ENCODE measurements at regions not wholly inside any gene's neighbourhood (a gene's known extent, or its start where the extent isn't known, plus 50 kb on each side); places are given as distances from the start of the nearest gene placed in this dataset.
A peak's percentile ranks its signal among the peaks of the same experiment; 100 is the strongest.

DNA sequence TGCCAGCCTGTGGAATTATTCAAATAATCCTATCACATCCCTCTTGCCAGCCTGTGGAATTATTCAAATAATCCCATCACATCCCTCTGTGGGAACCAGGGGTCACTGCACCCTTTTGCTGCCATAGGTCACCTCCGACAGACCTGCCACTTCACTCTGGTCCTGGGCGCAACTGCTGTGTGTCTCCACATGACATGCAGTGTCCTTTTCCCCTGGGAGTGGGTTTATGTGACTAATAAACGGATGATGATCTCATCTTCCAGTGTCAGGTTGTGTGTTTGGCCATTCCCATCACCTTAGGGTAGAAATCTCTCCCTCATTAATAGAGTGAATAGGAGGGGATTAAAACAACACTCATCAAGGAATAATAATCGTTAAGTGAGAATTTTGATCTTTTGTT lies 603.6 kb upstream of the NR2F2 start:
- H3K4me1 ChIP-seq (ENCODE audit: control insufficient read depth, extremely low read depth, insufficient read depth, low read length), result no peaks in the 10 kb centered on the region
- no peaks in the 10 kb centered on the region for H3K9me3 ChIP-seq (ENCODE audit: control insufficient read depth, insufficient read depth, low read depth, low read length)

DNA sequence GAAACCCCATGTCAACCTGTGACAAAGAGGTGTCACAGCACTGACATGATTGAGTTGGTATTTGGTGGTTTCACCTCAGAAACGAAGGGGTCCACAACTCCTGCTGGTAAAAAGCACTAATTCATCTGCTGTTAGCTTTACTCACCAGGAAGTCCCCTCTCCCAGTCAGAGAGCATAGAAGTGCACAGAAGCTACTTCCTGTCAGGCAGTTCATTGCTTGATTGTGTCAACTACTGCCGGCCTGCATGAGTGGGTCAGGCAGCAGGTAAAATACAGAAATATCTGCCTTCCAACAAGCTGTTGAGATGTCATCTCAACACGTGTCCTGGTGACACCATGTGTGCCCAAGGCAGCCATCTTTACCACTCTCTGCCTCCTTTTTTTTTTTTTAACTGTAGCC lies 596.6 kb upstream of the NR2F2 start:
- no peaks in the 10 kb centered on the region for H3K4me1 ChIP-seq (ENCODE audit: control insufficient read depth, extremely low read depth, insufficient read depth, low read length)
- no peaks in the 10 kb centered on the region for H4K20me1 ChIP-seq (ENCODE audit: control insufficient read depth, extremely low read depth, insufficient read depth, low read length)

More for the DNA sequence above, 603.6 kb upstream of the NR2F2 start:
- H3K27me3 ChIP-seq (ENCODE audit: control insufficient read depth, insufficient read depth, low read length), result no peaks in the 10 kb centered on the region
- H3K36me3 ChIP-seq (ENCODE audit: control insufficient read depth, insufficient read depth, low read length), result no peaks in the 10 kb centered on the region
- H3K4me3 ChIP-seq (replicated peaks in 1 of 4; ENCODE audit: control extremely low read depth in 1 of 4, insufficient read depth in 1 of 4, low read depth in 3 of 4, low read length in 4 of 4), result no peak overlapping the region
- no peak overlapping the region for H2AFZ ChIP-seq (ENCODE audit: low read length)
- no peaks in the 10 kb centered on the region for H4K20me1 ChIP-seq (ENCODE audit: control insufficient read depth, extremely low read depth, insufficient read depth, low read length)
- H3K79me2 ChIP-seq (ENCODE audit: control insufficient read depth, insufficient read depth, low read length), result no peaks in the 10 kb centered on the region
- no peak for DNase-seq (ENCODE audit: low read depth in 2 of 2)
- no peak overlapping the region for H3K9ac ChIP-seq (ENCODE audit: insufficient read depth, low read length)
- H3K4me2 ChIP-seq (ENCODE audit: extremely low read depth, insufficient read depth, low read length), result no peak overlapping the region
- no peak overlapping the region for H3K27ac ChIP-seq (ENCODE audit: insufficient read depth, low read length)
- no peak for TF ChIP-seq EZH2 (IDR thresholded peaks at IDR 0.05; ENCODE audit: low read length, missing control alignments)
- TF ChIP-seq, protein P1, sequence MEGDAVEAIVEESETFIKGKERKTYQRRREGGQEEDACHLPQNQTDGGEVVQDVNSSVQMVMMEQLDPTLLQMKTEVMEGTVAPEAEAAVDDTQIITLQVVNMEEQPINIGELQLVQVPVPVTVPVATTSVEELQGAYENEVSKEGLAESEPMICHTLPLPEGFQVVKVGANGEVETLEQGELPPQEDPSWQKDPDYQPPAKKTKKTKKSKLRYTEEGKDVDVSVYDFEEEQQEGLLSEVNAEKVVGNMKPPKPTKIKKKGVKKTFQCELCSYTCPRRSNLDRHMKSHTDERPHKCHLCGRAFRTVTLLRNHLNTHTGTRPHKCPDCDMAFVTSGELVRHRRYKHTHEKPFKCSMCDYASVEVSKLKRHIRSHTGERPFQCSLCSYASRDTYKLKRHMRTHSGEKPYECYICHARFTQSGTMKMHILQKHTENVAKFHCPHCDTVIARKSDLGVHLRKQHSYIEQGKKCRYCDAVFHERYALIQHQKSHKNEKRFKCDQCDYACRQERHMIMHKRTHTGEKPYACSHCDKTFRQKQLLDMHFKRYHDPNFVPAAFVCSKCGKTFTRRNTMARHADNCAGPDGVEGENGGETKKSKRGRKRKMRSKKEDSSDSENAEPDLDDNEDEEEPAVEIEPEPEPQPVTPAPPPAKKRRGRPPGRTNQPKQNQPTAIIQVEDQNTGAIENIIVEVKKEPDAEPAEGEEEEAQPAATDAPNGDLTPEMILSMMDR (conservative IDR thresholded peaks at IDR 0.05 in 1 of 2, IDR thresholded peaks at IDR 0.05 in 1 of 2; ENCODE audit: low read depth in 1 of 2, low read length in 2 of 2), result no peak

DNA sequence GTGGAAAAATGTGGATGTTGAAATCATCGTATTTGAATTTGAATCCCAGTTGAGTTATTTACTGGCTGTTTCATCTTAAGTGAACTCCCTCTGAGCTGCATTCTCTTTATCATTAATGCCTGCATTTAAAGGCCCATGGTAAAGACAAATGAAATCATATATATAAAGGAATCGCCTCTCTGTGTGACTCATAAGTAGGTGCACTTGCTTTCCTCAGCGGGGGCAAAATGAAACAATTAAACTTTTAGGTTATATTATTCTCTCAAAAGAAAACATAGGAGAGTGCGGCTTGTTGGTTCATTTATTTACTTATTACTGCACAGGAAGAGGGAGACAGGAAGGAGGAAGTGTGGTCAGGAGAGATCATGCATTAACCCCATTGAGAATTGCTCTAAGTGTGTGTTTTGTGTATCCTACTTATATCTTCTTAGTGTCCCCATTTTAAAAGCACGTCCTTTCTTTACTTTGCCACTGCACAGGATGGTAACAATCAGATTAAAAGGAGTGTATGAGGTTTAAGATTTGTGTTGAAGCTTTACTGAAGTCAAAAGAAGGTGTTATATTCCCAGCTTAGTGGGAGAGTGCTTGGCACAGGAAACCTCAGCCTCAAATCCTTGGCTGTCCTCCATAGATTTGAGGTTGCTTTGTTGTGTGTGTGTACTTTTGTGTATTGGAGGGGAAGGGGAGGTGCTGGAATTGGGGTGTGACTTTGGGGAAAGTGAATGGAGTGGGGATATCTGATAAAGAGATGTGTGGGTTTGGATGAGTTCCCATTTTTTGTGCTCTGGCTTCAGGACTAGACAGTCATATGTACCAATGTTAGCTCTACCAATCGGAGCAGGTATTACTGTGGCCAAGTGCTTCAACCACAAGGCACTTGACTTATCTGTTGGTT lies 595.8 kb upstream of the NR2F2 start:
- Histone ChIP-seq H3K4me2 (ENCODE audit: extremely low read depth, insufficient read depth, low read length) (no peak overlapping the region), H2AFZ (ENCODE audit: low read length) (no peak overlapping the region), H3K79me2 (ENCODE audit: control insufficient read depth, insufficient read depth, low read length) (no peaks in the 10 kb centered on the region), H3K4me1 (ENCODE audit: control insufficient read depth, extremely low read depth, insufficient read depth, low read length) (no peaks in the 10 kb centered on the region), H3K27me3 (ENCODE audit: control insufficient read depth, insufficient read depth, low read length) (no peaks in the 10 kb centered on the region), H3K4me3 (replicated peaks in 1 of 4; ENCODE audit: control extremely low read depth in 1 of 4, insufficient read depth in 1 of 4, low read depth in 3 of 4, low read length in 4 of 4) (no peak overlapping the region), H3K9me3 (ENCODE audit: control insufficient read depth, insufficient read depth, low read depth, low read length) (no peaks in the 10 kb centered on the region), H3K27ac (ENCODE audit: insufficient read depth, low read length) (no peak overlapping the region), H3K36me3 (ENCODE audit: control insufficient read depth, insufficient read depth, low read length) (no peaks in the 10 kb centered on the region), H4K20me1 (ENCODE audit: control insufficient read depth, extremely low read depth, insufficient read depth, low read length) (no peaks in the 10 kb centered on the region), H3K9ac (ENCODE audit: insufficient read depth, low read length) (no peak overlapping the region)
- peak; percentile 32 to 88 for DNase-seq (ENCODE audit: low read depth in 2 of 2)
- no peak for TF ChIP-seq EZH2 (IDR thresholded peaks at IDR 0.05; ENCODE audit: low read length, missing control alignments)
- TF ChIP-seq, protein P1 (conservative IDR thresholded peaks at IDR 0.05 in 1 of 2, IDR thresholded peaks at IDR 0.05 in 1 of 2; ENCODE audit: low read depth in 1 of 2, low read length in 2 of 2), result no peak

More for the DNA sequence above, 596.6 kb upstream of the NR2F2 start:
- no peak overlapping the region for H3K4me3 ChIP-seq (replicated peaks in 1 of 4; ENCODE audit: control extremely low read depth in 1 of 4, insufficient read depth in 1 of 4, low read depth in 3 of 4, low read length in 4 of 4)
- DNase-seq (ENCODE audit: low read depth in 2 of 2), result no peak
- no peaks in the 10 kb centered on the region for H3K9me3 ChIP-seq (ENCODE audit: control insufficient read depth, insufficient read depth, low read depth, low read length)
- H3K9ac ChIP-seq (ENCODE audit: insufficient read depth, low read length), result no peak overlapping the region
- no peak overlapping the region for H3K27ac ChIP-seq (ENCODE audit: insufficient read depth, low read length)
- no peak for TF ChIP-seq EZH2 (IDR thresholded peaks at IDR 0.05; ENCODE audit: low read length, missing control alignments)
- TF ChIP-seq, protein P1 (conservative IDR thresholded peaks at IDR 0.05 in 1 of 2, IDR thresholded peaks at IDR 0.05 in 1 of 2; ENCODE audit: low read depth in 1 of 2, low read length in 2 of 2), result no peak
- no peaks in the 10 kb centered on the region for H3K79me2 ChIP-seq (ENCODE audit: control insufficient read depth, insufficient read depth, low read length)
- H3K4me2 ChIP-seq (ENCODE audit: extremely low read depth, insufficient read depth, low read length), result no peak overlapping the region
- H3K36me3 ChIP-seq (ENCODE audit: control insufficient read depth, insufficient read depth, low read length), result no peaks in the 10 kb centered on the region
- H3K27me3 ChIP-seq (ENCODE audit: control insufficient read depth, insufficient read depth, low read length), result no peaks in the 10 kb centered on the region
- H2AFZ ChIP-seq (ENCODE audit: low read length), result no peak overlapping the region

All from fibroblast of lung (primary cell).